ENCODE measurements at regions not wholly inside any gene's neighbourhood (a gene's known extent, or its start where the extent isn't known, plus 50 kb on each side); places are given as distances from the start of the nearest gene placed in this dataset.

- no CpG with 5 or more reads among the region's 2 CpGs for WGBS (ENCODE audit: insufficient coverage)
- Histone ChIP-seq H3K4me3 (ENCODE audit: control extremely low read depth in 1 of 5, extremely low read depth in 1 of 5, insufficient read depth in 1 of 5, low read depth in 2 of 5, low read length in 4 of 5) (no peak overlapping the region), H3K4me1 (ENCODE audit: control insufficient read depth in 2 of 2, insufficient read depth in 2 of 2, low read length in 2 of 2) (no peaks in the 10 kb centered on the region), H3K27me3 (replicated peaks in 1 of 4; ENCODE audit: control extremely low read depth in 1 of 4, control insufficient read depth in 3 of 4, insufficient read depth in 4 of 4, low read length in 3 of 4) (no peaks in the 10 kb centered on the region), H3K36me3 (replicated peaks in 1 of 2; ENCODE audit: control extremely low read depth in 1 of 2, control insufficient read depth in 1 of 2, extremely low read depth in 1 of 2, insufficient read depth in 2 of 2, low read length in 1 of 2) (no peaks in the 10 kb centered on the region), H4K20me1 (ENCODE audit: control insufficient read depth, insufficient read depth, low read length, poor library complexity, severe bottlenecking) (no peaks in the 10 kb centered on the region), H3K4me2 (replicated peaks; ENCODE audit: low read depth, low read length, poor library complexity, severe bottlenecking) (no peak overlapping the region), H3K27ac (ENCODE audit: low read length in 2 of 2) (no peak overlapping the region), H3K9me3 (ENCODE audit: control extremely low read depth in 1 of 3, control insufficient read depth in 2 of 3, insufficient read depth in 1 of 3, low read length in 2 of 3) (no peaks in the 10 kb centered on the region), H2AFZ (ENCODE audit: insufficient read depth, low read depth, low read length, poor library complexity, severe bottlenecking) (no peak overlapping the region), H3K9ac (ENCODE audit: low read length) (no peak overlapping the region), H3K79me2 (ENCODE audit: control insufficient read depth, insufficient read depth, low read length) (no peaks in the 10 kb centered on the region)
- ATAC-seq (ENCODE audit: low read depth) = no peak
- POLR2A ChIA-PET = no interaction called here
- no peak for DNase-seq
- intact Hi-C loops (cut with micrococcal nuclease) = no loop called here
- no peaks in the 10 kb centered on the region for H3K27me3 Mint-ChIP-seq
- no peak overlapping the region for H3K4me3 Mint-ChIP-seq
- H3K9me3 Mint-ChIP-seq (ENCODE audit: insufficient read depth) = no peaks in the 10 kb centered on the region
- no peak overlapping the region for H3K27ac Mint-ChIP-seq
- no peak for TF ChIP-seq CTCF (IDR thresholded peaks at IDR 0.05)
- no peak for TF ChIP-seq EZH2 (IDR thresholded peaks at IDR 0.05; ENCODE audit: borderline replicate concordance, insufficient read depth, low read depth, low read length, poor library complexity, severe bottlenecking)
- CTCF ChIA-PET = no interaction called here
- no peaks in the 10 kb centered on the region for H3K4me1 Mint-ChIP-seq
These were observed 1058.6 kb downstream of the TRHDE start for GRCh38 chr12:73330584-73331351.

GRCh38 chr12:73341559-73342247 lies 1069.5 kb downstream of the TRHDE start:
- ChIA-PET CTCF (no interaction called here), POLR2A (no interaction called here)
- Histone ChIP-seq H3K9ac (ENCODE audit: low read length) (no peak overlapping the region), H2AFZ (ENCODE audit: insufficient read depth, low read depth, low read length, poor library complexity, severe bottlenecking) (no peak overlapping the region), H3K4me3 (ENCODE audit: control extremely low read depth in 1 of 5, extremely low read depth in 1 of 5, insufficient read depth in 1 of 5, low read depth in 2 of 5, low read length in 4 of 5) (no peak overlapping the region), H3K4me1 (ENCODE audit: control insufficient read depth in 2 of 2, insufficient read depth in 2 of 2, low read length in 2 of 2) (no peaks in the 10 kb centered on the region), H3K79me2 (ENCODE audit: control insufficient read depth, insufficient read depth, low read length) (no peaks in the 10 kb centered on the region), H3K27me3 (replicated peaks in 1 of 4; ENCODE audit: control extremely low read depth in 1 of 4, control insufficient read depth in 3 of 4, insufficient read depth in 4 of 4, low read length in 3 of 4) (no peaks in the 10 kb centered on the region), H3K36me3 (replicated peaks in 1 of 2; ENCODE audit: control extremely low read depth in 1 of 2, control insufficient read depth in 1 of 2, extremely low read depth in 1 of 2, insufficient read depth in 2 of 2, low read length in 1 of 2) (no peaks in the 10 kb centered on the region), H4K20me1 (ENCODE audit: control insufficient read depth, insufficient read depth, low read length, poor library complexity, severe bottlenecking) (no peaks in the 10 kb centered on the region), H3K27ac (ENCODE audit: low read length in 2 of 2) (no peak overlapping the region), H3K9me3 (ENCODE audit: control extremely low read depth in 1 of 3, control insufficient read depth in 2 of 3, insufficient read depth in 1 of 3, low read length in 2 of 3) (no peaks in the 10 kb centered on the region), H3K4me2 (replicated peaks; ENCODE audit: low read depth, low read length, poor library complexity, severe bottlenecking) (no peak overlapping the region)
- Mint-ChIP-seq H3K27ac (no peak overlapping the region), H3K9me3 (ENCODE audit: insufficient read depth) (peaks cover 2% of the 10 kb centered on the region), H3K4me3 (no peak overlapping the region), H3K27me3 (no peaks in the 10 kb centered on the region), H3K4me1 (no peaks in the 10 kb centered on the region)
- 100% methylated on average over 1 of the region's 3 CpGs for WGBS (ENCODE audit: insufficient coverage)
- intact Hi-C loops (cut with micrococcal nuclease) = no loop called here
- no peak for DNase-seq
- no peak for ATAC-seq (ENCODE audit: low read depth)
- no peak for TF ChIP-seq CTCF (IDR thresholded peaks at IDR 0.05)
- TF ChIP-seq EZH2 (IDR thresholded peaks at IDR 0.05; ENCODE audit: borderline replicate concordance, insufficient read depth, low read depth, low read length, poor library complexity, severe bottlenecking) = no peak

Measured in B cell (primary cell).